ENCODE measurements at regions not wholly inside any gene's neighbourhood (a gene's known extent, or its start where the extent isn't known, plus 50 kb on each side); places are given as distances from the start of the nearest gene placed in this dataset.

DNA sequence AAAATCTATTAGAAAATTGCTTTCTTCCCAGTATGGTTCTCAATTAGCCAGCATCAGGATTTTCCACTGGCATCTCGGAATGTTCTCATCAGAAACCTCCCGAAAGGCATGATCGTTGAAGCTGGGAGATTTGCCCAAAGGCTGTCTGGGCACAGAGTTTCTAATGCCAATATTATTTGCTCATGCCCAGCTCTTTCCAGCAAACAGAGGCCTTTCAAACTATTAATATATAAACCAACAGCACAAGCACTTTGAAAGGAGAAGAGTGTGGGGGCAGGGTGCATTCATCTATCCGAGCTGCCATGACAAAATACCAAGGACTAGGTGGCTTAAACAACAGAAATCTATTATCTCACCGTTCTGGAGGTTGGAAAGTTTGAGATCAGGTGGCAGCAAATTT lies 88.3 kb upstream of the MSX1 start:
- DNase-seq = no peak

GRCh38 chr4:4770610-4771009 lies 88.9 kb upstream of the MSX1 start:
- no peak for DNase-seq

- no peak for DNase-seq
These were observed 92.9 kb upstream of the MSX1 start for GRCh38 chr4:4766564-4766963.

DNA sequence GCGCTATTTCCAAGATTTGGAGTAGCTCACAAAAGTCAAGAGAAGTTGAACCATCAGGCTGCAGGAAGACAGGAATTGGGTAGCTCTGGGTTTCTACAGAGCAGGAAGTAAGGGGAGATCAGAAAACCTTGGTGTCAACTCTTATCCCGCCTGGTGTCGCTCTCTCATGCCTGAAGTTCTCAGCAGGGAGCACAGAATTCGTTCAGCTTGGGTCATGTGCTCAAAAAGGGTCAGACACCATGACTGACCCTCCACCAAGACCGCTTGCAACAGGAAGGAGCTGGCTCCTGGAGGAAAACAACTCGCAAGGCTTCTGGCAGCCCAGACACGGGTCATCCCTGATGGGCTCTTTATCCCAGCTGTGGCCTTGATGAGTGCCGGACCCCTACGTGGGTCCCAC lies 93.7 kb upstream of the MSX1 start:
- DNase-seq = no peak

GRCh38 chr4:4764558-4764905 lies 94.9 kb upstream of the MSX1 start:
- no peak for DNase-seq

GRCh38 chr4:4763822-4764557 lies 95.5 kb upstream of the MSX1 start:
- no peak for DNase-seq

DNA sequence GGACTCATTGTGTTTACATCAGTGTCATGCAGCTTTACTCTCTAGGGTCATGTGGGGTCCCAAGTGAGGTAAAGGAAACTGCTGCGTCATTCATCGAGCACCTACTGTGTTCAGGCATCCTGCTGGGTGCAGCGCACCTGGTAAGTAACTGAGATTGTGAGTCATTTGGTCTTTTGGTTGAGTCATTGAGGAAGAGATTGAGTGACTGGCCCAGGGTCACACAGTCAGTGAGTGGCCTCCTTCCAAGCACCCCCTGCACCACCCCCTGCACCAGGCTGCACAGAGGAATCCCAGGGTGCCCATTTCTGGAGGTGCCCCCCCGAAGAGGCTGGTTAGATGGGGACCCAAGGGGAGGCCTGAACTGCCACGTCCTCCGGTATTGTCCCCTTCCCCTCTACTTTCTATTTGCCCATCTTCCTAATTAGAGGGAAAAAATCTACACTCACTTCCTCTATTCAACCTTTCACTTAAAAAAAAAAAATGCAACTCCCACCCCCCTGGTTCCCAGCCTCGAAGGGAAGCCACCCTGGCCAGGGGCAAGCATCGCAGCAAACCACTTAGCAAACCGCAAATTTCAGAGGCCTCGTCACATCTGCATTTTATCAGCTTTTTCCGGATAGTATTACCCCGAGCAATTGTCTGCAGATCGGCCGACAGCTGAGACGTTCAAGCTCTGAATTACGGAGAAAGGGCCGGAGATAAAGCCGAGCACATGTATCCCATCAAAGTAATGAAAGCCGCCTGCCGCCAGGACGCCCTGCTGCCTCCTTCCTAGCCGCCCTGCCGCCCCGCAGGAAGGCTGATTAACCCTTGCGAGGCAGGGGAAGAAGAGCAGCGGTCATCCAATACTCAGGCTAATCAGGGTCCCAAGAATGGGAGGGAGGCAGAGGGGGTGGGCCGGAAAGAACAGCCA lies 96.3 kb upstream of the MSX1 start:
- DNase-seq = no peak

- no peak for DNase-seq
These were observed 97.2 kb upstream of the MSX1 start for GRCh38 chr4:4762300-4762699.

DNA sequence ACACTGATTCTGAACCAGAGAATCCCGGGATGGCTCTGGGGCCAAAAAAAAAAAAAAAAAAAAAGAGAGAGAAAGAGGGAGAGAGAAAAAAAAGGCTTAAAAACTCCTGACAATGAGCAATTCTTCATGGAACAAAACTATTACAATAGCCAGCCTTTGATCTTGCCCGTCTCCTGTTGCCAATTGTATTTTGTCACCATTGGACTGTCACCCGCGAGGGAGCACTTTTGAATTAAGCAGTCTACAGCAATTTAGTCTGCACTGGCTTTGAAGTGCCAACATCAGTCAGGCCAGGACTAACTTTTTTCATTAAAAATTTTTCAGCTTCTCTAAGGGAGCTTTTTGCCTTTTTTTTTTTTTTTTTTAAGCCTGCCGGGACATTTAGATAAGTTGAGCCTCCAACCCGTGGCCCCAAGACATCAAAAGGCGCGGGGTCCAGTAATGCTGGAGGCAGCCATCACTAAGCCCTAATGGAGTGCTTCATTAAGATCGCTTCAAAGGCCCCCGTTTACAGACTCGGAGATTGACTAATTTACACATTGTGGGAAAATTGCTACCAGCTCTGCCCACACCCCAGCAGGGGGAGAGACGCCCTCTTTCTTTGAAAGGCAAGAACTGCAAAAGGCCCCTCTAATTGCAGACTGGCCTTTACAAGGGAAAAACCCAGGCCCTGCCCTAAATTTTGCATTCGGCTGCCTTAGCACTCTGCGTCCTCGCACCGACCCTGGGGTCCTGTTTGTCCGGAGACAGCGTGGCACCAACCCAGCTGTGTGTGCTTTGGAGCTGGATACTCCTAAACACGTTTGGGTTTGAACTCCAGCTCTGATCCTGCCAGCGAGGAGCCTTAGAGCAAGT lies 98.1 kb upstream of the MSX1 start:
- DNase-seq = no peak

DNA sequence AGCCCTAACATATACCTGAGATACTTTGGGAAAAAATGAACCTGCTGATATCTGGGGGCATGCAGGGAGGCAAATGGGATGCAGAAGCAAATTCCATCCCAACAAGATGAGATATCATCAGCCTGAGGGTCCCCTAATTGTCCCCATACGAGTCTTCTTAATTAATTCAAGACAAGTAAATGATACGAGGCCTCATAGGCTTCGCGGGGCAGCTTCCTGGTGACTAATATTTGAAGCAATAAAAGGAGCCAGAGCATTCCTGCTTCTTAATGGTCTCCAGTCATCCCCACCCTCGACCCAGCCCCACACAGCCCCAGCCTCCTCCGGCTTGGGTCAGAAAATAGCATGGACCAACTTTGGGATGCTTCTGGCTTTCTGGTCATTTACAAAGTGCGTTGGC lies 99.6 kb upstream of the MSX1 start:
- no peak for DNase-seq

- no peak for DNase-seq
These were observed 100.2 kb upstream of the MSX1 start for GRCh38 chr4:4759232-4759631.

DNA sequence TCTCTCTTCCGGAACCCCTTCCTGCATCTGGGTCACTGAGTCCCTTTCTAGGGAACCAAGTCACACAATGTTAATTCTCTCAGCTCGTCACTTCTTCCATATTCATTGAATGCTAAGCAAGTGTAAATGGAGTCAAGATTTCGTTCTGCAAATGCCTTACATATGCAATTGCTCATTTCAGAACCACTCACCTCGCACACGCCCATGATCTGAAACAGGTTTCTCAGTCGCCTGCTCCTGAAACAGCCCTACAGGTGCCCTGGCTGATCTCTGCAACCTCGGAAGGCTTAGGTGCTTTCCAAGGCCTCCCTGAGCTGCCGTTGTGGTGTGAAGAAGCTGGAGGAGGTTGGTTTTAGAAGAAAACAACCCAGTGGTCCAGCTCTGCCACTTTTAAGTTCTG lies 100.8 kb upstream of the MSX1 start:
- DNase-seq = no peak

GRCh38 chr4:4755306-4755705 lies 104.2 kb upstream of the MSX1 start:
- DNase-seq = no peak

DNA sequence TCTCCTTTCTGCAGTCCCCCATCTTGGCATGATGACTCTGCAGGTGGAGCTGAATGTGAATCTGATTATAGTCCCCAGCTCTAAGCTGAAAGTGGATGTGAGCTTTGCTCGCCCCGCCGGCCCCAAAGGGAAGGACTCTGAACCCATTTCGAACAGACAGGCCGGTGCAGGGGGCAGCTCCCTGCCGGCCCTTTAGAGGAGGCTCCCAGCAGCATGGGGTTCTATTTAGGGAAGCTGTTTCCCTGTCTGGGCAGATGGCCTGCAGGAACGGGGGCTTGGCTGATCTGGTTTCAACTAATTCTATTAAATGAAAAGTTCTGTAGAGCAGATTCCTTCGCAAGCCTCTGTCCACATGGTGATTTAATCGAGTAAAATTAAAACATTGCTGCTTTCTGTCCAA lies 104.8 kb upstream of the MSX1 start:
- DNase-seq = no peak

GRCh38 chr4:4753643-4754042 lies 105.8 kb upstream of the MSX1 start:
- DNase-seq = no peak

DNA sequence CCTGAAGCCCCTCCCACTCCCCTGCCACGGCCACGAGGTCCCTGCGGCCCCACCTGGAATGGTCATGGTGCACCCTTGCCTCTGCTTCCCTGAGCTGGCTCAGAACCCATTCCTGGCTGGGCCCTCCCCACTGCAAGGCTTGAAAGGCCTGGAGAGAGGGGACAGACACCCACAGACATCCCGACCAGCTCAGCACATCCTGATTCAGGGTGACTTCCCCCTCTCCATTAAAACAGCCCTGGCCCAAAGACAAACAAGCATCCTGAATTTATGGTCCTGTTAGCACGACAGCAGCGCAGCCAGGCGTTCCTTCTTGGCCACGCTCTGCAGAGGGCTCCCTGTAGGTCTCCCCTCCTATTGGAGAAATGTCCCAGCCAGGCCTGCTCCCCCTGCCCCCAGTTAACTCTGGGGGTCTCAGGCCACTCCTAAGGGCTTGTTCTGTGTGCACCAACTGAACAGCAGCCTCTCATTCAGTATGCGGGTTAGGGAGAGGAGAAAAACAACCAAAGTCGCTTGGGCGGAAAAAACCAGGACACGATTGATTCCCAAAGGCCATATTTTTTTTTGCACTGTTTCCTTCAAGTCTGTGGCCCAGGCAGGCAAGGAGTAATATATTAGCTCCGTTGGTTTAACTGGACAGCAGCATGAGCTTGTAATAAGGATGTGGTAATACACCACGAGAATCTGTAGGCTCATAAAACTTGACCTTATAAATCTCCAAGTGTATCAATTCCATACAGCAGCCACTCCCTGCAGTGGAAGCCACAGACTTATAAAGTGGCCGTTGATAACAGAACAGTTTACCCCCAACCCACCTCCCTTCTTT lies 106.7 kb upstream of the MSX1 start:
- DNase-seq = no peak

DNA sequence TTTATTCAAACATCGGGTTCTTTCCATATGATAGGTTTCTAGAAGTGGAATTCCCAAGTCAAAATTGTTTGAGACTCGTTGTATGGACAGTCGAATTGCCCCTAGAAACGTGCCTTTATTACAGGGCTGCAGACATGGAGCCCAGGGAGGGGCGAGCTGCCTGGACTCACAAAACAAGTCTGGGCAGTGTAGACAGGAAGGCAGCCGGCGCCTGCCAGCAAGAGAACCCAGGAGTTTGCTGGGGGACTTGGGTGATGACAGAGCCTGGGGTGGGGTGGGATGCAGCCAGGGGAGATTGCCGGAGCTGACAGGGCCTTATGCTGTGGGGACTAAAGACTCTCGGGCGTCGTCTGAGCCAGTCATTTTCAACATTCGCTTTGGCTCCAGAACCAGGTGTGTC lies 107.4 kb upstream of the MSX1 start:
- DNase-seq = no peak

- DNase-seq = no peak
These were observed 109.3 kb upstream of the MSX1 start for GRCh38 chr4:4750187-4750586.

- no peak for DNase-seq
These were observed 110.3 kb upstream of the MSX1 start for GRCh38 chr4:4749137-4749536.

- no peak for DNase-seq
These were observed 113.0 kb upstream of the MSX1 start for GRCh38 chr4:4746444-4746843.

DNA sequence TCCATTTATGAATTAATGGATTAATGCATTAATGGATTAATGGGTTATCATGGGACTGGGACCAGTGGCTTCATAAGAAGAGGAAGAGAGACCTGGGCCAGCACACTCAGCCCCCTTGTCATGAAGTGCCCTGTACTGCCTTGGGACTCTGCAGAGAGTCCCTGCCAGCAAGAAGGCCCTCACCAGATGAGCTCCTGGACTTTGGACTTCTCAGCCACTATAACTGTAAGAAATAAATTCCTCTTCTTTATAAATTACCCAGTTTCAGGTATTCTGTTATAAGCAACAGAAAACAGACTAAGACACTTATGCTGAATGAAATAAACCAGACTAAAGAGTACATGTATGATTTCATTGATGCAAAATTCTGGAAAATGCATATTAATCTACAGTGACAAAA lies 119.4 kb upstream of the MSX1 start:
- DNase-seq = no peak

DNA sequence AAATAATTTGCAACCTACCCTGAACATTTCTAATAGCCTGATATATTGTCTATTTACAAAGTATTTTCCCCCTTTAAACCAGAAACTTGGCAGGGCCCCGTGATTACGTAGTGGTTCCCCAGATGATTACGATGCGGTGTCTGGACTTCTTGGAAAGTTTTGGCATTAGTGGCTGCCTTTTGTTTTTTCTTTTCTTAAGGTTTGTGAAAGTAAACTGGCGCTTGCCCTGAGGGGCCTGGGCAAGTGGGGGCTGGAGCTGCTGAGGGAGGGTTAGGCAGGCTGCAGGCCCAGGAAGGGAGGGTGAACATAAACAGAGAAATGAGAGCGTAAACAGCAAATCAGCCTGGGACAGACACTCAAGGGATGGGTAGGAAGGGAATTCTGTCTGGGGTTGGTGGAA lies 123.6 kb upstream of the MSX1 start:
- DNase-seq = no peak
